ENCODE measurements at regions not wholly inside any gene's neighbourhood (a gene's known extent, or its start where the extent isn't known, plus 50 kb on each side); places are given as distances from the start of the nearest gene placed in this dataset.

- TF ChIP-seq CTCF (IDR thresholded peaks at IDR 0.05; ENCODE audit: low read depth, low read length) (no peak), EZH2phosphoT487 (IDR thresholded peaks at IDR 0.05; ENCODE audit: low read depth) (no peak)
Observed at GRCh38 chr1:199057322-199057721, 418.5 kb downstream of the PTPRC start.

All from OCI-LY3 (cell line).